Suppressor macrophage (primary cell): ENCODE measurements at regions not wholly inside any gene's neighbourhood (a gene's known extent, or its start where the extent isn't known, plus 50 kb on each side); places are given as distances from the start of the nearest gene placed in this dataset.

Source experiments
- DNase-seq, 4 experiments: peaks; one replicate each; pipeline ENCODE4 v3.0.0-alpha.2; 2020 to 2022

DNA sequence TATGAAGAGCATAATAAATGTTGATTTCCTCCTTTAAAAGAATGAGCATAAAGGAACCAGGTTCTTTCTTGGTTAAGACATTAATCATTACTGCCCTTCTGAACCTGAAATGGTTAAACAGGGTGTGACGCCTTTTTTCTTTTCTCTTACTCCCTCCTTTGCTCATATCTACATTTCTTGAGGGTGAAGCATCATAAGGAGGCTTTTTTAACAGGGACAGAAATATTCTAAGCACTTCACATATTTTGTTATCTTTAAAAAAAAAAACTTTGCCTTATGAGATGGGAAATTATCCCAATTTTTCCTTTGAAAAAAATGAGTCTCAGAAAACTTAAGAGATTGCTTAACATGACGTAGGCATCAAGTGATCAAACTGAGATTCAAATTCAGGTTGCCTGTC lies 1036.3 kb upstream of the TENM4 start:
- no peak for DNase-seq

DNA sequence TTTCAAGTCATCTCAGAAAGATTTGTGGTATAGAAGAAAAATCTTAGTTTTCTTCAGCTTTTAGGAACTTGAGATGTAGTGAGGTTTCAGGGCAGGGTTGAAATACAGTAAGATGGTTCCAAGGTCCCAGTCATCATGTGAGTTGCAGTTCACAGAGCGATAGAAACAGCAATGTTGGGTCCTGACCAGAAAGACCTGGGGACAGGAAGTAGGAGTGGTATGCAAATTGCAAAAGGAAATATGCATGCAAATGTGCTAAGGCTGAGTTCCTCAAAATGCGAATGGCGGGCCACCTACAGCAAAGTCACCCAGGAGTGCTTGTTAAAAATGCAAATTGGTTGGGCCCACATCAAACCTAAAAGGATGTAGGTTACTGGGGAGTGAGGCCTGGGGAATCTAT lies 1032.7 kb upstream of the TENM4 start:
- DNase-seq = no peak

DNA sequence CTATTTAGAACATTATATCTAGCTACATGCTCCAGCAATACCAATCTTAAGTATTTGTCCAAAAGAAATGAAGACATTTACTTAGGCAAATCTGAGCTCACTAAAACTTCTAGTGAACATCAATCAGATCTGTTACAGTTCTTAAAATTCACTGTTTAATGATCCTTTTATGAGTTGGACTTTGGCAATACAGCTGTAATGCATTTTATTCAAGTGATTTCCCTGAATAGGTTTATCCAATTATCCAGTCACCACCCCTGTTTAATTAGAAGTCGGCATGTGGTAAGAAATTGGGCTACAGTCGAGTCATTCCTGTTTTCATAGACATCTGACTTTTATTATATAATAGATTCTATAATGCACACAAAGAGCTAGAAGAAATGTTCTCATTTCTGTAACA lies 1029.0 kb upstream of the TENM4 start:
- DNase-seq = no peak

DNA sequence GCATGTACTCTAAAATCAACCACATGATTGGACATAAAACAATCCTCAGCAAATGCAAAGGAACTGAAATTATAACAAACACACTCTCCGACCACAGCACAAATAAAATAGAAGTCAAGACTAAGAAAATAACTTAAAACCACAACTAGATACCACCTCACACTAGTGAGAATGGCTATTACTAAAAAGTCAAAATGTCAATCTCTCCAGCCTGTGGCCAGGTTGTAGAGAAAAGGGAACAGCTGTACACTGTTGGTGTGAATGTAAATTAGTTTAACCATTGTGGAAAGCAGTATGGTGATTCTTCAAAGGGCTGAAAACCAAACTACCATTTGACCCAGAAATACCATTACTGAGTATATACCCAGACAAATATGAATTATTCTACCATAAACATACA lies 1025.7 kb upstream of the TENM4 start:
- no peak for DNase-seq

DNA sequence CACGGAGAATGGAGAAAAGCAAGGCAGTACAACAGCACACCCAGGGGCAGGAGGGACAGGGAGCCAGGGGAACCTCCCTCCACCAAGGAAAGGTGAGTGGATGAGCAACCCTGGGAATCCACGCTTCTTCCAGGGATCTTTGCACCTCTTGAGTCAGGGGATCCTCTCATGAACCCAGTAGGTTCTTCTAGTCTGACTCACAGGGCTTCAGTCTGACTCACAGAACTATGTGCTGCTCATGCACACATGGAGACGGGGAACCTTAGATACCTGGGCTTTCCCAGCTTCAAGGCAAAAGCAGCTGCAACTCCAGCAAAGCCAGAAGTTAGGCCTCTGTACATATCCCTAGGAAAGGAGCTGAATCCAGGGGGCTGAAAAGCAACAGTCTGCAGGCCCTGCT lies 1021.4 kb upstream of the TENM4 start:
- no peak for DNase-seq

DNA sequence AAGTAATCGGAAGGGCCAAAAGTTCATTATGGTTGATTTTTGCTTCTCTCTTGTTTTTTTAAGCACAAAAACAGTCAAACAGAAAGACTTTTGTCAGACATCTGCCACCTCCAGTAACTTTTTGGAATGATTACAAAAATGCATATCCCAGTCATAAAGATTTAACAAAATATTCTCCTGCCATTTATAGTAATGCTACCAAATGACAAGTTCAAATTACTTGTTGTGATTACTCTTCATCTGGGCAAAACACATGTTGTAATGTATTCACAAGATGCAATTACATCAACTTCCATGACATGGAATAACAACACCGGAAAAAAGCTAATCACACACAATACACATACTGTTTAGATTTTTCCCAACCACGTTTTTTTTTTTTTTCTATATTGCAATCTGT lies 1017.5 kb upstream of the TENM4 start:
- DNase-seq = no peak

DNA sequence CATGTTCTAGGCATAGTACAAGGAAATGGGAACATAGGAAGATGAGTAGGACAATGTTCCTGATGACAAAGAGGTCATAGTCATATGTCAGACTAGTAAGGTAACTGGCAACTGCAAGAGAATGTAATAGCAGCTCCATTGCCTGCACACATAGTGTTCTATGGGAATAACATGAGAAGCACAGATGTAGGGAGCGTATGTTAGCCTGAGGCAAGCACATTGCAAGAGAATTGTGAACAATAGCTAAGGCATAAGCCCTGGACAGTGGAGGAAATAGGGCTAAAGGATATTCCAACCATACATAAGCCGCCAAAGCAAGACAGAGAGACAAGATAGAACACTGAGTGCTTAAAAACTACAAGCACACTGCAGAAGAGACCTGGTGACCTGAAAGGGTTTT lies 1017.0 kb upstream of the TENM4 start:
- no peak for DNase-seq

DNA sequence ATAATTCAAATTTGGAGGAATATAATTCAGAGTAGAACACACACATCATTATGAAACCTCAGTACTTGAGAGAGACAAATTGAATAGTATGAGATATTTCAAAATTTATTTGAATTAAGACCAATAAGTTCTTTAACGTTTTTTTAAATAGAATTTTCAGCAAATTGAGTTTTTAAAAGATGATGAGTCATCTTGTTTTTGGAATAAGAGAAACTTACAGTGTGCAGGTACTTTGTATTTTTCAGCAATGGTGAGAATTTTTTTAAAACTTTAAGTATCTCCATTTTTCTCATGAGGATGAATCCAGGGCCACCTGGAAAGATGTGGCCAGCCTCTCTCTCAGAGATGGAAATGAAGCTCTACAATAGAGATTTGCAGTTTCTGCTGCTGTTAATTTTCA lies 1015.0 kb upstream of the TENM4 start:
- DNase-seq = no peak

DNA sequence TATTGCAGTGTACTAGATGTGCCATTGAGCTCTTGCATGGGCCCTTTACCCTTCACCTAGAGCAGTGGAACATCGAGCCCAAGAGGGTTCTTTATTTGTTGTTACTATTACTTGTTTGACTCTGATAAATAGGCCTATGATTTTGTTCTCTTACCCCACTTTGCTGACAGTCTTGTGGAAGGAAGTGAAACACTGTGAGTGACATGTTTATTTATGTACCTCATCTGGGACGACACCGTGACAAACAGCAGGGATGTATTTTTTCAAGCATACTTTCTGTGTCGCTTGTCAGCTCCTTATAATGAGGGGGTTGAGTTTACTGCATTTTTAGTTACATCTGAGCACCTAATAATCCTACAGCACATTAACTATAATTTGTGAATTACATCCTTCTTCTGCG lies 1010.3 kb upstream of the TENM4 start:
- DNase-seq = no peak

DNA sequence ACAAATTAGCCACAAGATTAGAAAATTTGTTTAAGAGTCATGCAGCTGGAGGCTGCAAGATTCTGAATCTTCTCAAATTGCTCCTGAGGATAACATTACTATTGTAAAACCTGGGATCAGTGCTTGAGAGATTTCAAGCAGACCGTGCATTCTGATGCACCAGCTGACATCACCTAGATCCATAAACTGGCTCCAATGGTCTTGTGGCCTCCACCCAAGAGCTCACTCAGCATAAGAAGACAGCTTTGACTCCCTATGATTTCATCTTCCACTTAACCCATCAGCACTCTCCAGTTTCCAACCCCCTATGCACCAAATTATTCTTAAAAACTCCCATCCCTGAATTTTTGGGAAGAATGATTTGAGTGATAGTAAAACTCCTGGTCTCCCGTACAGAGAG lies 1007.9 kb upstream of the TENM4 start:
- no peak for DNase-seq

DNA sequence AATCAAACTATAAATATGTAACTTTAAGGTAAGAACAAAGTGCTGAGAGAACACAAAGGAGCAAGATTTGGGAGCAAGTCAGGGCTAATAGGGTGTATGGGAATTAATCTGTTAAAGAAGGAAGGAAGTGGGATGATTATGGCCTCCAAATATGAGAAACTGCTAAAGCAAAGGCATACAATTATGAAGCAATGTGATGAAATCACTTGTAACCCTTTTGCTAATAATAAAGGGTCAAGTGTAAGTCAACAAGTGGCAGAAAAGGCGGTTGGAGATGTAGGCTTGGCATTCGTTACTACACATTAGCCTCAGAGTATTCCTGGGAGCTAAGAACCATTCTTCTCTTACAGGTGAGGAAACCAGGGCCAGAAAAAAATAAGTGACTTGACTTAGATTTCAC lies 1002.3 kb upstream of the TENM4 start:
- no peak for DNase-seq

DNA sequence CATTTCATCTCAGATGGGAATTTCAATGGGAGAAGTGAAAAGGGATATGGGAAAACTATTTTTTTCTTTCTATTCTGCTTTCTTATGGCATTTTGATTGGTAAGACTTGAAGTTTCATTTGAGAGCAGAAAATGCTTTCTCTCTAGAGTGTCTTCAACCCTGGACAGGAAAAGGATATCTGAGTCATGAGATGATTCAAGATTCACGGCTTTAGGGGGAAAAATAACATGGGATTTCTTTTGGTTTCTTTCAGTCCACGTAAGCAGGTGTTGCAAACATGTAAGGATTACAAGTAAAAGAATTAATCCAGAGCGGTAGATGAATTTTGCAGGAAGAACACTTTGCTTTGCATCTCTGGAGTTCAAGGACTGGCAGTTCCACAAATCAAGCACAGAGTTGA lies 1001.0 kb upstream of the TENM4 start:
- no peak for DNase-seq

DNA sequence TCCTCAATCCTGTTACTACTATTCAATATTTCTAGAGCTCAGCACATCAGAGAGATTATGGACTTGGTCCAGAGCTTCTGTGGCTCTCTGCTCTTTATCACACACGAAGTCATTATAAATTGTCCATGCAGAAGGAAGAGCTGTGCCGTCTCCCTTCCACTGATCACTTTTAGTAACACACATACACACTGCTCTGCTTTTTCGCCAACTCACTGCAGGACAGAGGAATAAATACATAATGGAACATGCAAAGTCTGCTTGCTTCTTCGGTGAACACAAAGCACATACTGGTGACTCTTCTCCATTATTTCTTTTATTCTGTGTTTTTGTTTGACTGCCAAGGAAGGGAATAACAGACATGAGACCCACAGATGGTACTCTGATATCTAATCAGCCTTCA lies 1000.0 kb upstream of the TENM4 start:
- no peak for DNase-seq

DNA sequence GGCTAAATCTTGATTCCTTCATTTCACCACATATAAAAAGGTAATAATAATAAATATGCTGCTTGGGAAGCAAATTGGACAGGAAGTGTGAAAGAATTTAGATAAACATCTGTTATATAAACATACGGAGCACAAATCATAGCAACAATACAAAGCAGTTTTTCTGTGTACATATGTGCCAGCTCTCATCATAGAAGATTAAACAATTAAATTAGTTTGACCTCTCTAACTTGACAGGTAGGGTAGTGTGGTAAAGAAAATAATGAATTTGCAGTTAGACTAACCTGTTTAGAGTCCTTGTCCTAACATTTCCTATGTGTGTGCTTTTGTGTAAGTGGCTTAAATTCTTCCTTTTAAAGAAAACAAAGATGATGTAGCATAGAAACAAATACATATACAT lies 995.7 kb upstream of the TENM4 start:
- no peak for DNase-seq

DNA sequence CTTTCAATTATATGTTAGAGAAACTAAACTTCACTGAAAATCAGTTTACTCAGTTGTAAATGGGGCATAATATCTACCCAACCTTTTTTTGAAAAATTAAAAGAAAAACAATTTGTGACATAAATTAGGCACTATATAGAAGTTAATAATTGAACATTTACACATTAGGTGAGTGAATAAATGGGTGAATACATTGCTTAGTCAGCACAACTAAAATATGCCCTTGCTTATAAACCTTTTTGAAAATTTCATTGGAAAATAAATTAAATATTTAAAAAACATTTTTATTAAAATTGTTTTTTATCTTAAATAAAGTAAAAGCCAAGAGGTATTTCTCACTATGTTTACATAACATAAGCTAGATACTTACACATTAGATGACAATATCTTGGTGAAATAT lies 994.5 kb upstream of the TENM4 start:
- no peak for DNase-seq

DNA sequence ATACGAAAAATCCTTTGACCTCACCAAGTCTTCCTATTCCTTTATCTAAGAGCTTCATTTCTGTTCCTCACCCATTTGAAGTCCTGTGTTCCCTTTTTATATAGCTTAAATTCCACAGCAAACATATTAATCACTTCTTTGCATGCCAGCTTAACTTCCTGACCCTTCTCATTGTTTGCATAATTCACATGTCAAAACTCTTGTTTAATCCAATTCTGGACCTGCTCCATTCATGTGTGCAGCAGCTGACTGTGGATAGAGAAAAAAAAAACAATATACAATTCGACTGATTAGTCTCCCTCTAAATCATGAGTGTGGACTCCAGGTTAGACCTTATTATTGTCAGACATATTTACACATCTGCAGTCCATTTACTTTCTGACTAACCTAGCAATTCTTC lies 991.2 kb upstream of the TENM4 start:
- no peak for DNase-seq

DNA sequence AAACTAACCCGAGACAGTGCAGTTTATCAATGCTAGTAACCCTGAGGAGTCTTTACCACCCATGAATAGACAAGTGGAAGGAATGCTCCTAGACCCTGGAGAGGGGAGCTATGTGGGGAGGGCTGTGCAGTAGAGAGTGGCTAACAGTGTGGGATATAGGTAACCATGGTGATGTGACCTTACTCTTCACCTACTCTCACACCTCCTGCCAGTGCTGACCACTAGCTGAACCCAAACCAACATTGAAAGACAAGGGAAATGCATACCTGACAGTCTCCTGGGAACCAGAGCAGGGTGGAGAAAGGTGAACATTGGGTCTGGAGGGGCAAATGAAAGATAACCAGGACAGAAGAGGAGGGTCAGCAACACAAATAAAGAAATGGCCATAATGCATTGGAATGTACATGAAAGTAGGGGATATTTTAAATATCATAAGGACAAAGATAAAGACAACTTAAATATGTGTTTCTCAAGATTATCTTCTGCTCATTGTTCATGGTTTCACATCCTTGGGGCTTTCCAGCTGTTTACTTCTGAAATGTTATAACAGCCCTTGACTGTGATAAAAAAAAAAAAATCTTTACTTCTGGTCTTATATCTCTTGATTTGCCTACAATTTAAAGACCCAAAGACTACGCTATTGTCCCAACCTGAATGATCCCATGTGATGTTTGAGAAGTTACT lies 983.3 kb upstream of the TENM4 start:
- DNase-seq = no peak

DNA sequence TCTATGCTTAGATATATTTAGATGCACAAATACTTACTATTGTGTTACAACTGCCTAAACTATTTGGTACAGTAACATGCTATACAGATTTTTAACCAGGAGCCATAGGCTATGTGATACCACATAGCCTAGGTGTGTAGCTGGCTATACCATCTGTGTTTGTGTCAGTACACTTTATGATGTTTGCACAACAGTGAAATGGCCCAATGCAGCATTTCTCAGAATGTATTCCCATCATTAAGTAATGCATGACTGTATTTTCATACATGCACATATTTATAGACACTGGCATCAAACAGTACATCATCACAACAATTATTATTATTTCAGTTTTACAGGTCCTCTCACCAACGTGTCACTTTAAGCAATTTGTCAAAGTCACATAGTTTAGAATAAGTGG lies 979.5 kb upstream of the TENM4 start:
- DNase-seq = no peak

DNA sequence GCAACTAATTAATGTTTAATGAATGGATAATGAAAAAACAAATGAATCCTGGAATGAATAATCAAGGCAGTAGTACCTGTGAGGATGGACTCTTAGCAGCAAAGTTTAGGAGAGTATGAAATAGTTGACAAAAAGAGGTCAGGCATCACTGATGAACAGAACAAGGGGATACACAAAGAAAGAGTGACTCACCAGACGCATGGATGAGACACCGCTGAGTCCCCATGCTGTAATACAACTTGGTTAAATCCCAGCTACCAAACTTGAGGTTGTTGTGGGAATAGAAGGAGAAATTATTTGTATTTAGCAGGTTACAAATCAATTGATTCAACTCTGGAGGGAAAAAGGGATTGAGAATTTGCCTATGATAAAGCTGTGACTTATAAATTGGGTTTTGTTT lies 976.9 kb upstream of the TENM4 start:
- no peak for DNase-seq

DNA sequence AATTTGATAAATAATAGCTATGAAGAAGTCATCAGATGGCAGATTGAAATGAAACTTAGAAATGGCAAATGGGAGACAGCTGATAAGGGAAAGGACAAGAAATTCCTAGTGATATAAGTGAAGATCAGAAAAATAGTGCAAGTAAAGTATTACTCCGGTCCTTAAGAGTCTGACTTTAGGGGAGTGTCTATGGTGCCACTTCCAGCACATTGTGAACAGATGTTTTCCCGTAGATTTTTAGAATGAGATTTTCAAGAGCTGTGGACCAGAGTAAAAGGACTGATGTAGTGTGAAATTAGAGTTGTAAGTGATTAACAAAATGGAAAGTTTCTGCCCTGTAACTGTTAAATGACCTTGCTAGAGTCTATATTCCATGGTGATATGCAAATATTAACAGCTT lies 974.8 kb upstream of the TENM4 start:
- DNase-seq = no peak

DNA sequence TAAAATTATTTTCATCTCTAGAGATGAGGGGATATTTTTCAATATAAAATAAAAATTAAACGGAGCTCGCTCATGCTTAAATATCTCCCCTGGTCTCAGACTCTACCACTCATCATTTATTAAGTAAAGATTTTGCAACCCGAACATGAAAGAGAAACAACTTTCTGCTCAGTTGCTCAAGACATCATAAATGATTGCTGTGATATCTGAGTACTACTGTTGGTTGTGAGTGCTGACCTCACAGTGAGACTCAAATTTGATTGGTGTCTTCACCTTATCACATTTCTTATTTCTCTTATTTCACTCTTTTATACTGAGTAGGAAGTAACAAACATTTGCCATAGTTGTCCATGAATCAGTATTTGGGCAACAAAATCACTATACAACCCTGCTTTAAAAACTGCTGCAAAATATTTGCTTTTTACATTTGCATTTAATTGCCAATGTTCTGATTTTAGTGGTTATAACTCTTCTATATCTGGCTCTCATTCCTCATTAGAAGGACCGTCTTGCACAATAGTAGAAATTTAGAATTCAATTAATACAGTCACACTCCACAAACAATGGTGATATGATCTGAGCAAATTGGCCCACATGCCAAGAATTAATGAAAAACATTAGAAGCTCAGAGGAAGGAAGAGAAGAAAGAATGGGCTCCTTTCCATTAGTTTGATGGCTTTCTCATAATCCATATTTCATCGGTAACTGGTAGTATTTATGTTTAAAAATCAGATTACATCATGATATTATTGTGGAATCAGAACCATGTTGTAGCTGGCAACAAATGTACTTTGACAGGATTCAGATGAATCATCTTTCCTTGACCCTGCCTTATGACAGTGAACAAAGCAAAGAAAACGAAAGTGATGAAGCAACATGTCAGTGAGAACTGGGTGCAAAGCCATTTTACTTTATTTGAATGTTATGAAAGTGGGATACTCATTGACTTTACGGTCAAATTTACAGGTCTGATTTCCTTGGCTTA lies 973.6 kb upstream of the TENM4 start:
- no peak for DNase-seq

DNA sequence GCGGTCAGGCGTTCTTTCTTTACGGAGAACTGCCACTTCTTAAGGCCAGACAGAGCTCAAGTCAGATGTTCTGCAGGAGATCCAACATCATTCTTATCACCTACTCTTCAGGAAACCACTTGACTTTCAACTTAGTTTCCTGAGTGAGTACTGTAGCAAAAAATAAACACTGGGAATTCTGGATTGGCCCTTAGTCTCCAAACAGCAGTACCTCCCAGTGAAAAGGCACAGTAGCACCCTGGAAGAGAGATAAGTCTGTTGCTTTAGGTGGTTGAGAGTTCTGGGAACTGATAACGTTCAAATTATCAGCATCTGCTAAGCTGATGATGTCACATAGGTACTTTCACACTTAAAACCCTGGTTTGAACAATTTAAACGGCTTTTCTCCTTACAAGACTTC lies 971.8 kb upstream of the TENM4 start:
- no peak for DNase-seq

DNA sequence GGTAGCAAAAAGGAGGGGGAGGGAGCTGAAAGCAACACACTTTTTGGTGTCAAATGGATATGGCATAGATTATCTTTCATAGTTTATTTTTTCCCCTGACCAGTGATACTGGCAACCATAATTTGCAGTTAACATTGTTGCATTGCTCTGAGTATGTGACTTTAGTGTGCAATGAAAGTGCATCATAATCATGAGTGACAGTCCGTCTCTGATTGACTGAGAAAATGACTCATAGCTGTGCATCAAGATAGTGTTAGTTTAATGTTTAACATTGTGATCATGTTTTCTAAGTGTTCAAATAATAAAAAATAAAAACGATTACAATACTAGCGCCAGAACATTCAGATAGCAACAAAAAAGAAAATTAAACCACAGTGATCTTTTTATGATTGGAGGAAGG lies 952.4 kb upstream of the TENM4 start:
- no peak for DNase-seq

DNA sequence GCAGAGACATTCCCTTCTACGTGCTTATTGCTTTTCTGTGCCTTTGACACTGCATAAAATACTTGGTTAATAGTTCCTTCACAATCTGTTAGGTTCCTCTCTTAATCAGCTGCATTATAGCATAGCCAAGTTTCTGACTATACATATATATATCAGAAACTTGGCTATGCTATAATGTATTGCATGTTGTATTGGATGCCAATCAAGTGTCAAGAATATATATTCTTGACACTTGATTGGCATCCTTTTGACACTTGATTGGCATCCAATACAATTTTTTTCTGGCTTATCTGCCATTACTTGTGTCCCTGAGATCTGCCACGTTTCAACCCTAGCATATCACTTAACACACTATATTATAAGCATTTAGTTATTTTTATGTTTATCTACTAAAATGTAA lies 949.7 kb upstream of the TENM4 start:
- DNase-seq = no peak
